NCI-H128 (cell line): ENCODE measurements at regions not wholly inside any gene's neighbourhood (a gene's known extent, or its start where the extent isn't known, plus 50 kb on each side); places are given as distances from the start of the nearest gene placed in this dataset.
A peak's percentile ranks its signal among the peaks of the same experiment; 100 is the strongest.

ENCODE experiments used
- DNase-seq: peaks from one replicate; lab custom pipeline; 2025; ENCODE audit not compliant: unreplicated experiment; lab: John Stamatoyannopoulos, UW

- DNase-seq: no peak
These were observed 135.0 kb downstream of the FOXD2 start for GRCh38 chr1:47572731-47573430.

GRCh38 chr1:47574451-47575165 is 136.8 kb downstream of the FOXD2 start:
- no peak for DNase-seq

- no peak for DNase-seq
These were observed 138.3 kb downstream of the FOXD2 start for GRCh38 chr1:47575855-47576757.

GRCh38 chr1:47576758-47577115 is 138.9 kb downstream of the FOXD2 start:
- no peak for DNase-seq

- no peak for DNase-seq
These were observed 139.6 kb downstream of the FOXD2 start for GRCh38 chr1:47577303-47578025.

GRCh38 chr1:47578026-47578720 is 140.3 kb downstream of the FOXD2 start:
- no peak for DNase-seq

GRCh38 chr1:47578721-47579419 is 141.0 kb downstream of the FOXD2 start:
- DNase-seq: no peak

GRCh38 chr1:47579809-47580208 is 142.0 kb downstream of the FOXD2 start:
- DNase-seq: no peak

GRCh38 chr1:47580451-47580995 is 142.7 kb downstream of the FOXD2 start:
- DNase-seq: no peak

GRCh38 chr1:47582891-47583608 is 145.2 kb downstream of the FOXD2 start:
- DNase-seq: no peak

- no peak for DNase-seq
These were observed 146.4 kb downstream of the FOXD2 start for GRCh38 chr1:47584249-47584648.

- DNase-seq: no peak
These were observed 147.5 kb downstream of the FOXD2 start for GRCh38 chr1:47585141-47585902.

- no peak for DNase-seq
These were observed 150.2 kb downstream of the FOXD2 start for GRCh38 chr1:47587891-47588582.

GRCh38 chr1:47590523-47591225 is 152.8 kb downstream of the FOXD2 start:
- DNase-seq: no peak

- no peak for DNase-seq
These were observed 154.0 kb downstream of the FOXD2 start for GRCh38 chr1:47591801-47592200.

GRCh38 chr1:47592296-47593012 is 154.6 kb downstream of the FOXD2 start:
- DNase-seq: peak; percentile 45
